Parathyroid adenoma (tissue), 2 donors: ENCODE measurements at regions not wholly inside any gene's neighbourhood (a gene's known extent, or its start where the extent isn't known, plus 50 kb on each side); places are given as distances from the start of the nearest gene placed in this dataset.

Source experiments
- H2AFZ ChIP-seq: fragments of 300-600 bp; sonication (generic); one replicate; pipeline ENCODE4 v1.7.0; 2017; ENCODE audit warnings: antibody characterized with exemption, mild to moderate bottlenecking
- H3K27ac ChIP-seq: fragments of 300-600 bp; sonication (generic); one replicate; pipeline ENCODE4 v1.7.0; 2017
- H3K27me3 ChIP-seq: fragments of 300-600 bp; sonication (generic); one replicate; pipeline ENCODE4 v1.7.0; 2017; ENCODE audit warnings: low read length; ENCODE audit not compliant: control insufficient read depth, insufficient read depth
- H3K36me3 ChIP-seq: fragments of 300-600 bp; sonication (generic); one replicate; pipeline ENCODE4 v1.7.0; 2017; ENCODE audit warnings: low read length; ENCODE audit not compliant: control insufficient read depth, insufficient read depth
- H3K4me1 ChIP-seq: fragments of 300-600 bp; sonication (generic); one replicate; pipeline ENCODE4 v1.7.0; 2017; ENCODE audit warnings: control low read depth
- H3K4me2 ChIP-seq: fragments of 300-600 bp; sonication (generic); one replicate; pipeline ENCODE4 v1.7.0; 2017; ENCODE audit warnings: low read length
- H3K4me3 ChIP-seq: fragments of 300-600 bp; sonication (generic); one replicate; pipeline ENCODE4 v1.7.0; 2017; ENCODE audit warnings: low read depth, low read length
- H3K79me2 ChIP-seq: fragments of 300-600 bp; sonication (generic); one replicate; pipeline ENCODE4 v1.7.0; 2017; ENCODE audit warnings: control low read depth
- H3K9ac ChIP-seq: fragments of 300-600 bp; sonication (generic); one replicate; pipeline ENCODE4 v1.7.0; 2017; ENCODE audit warnings: mild to moderate bottlenecking
- H3K9me3 ChIP-seq: fragments of 300-600 bp; sonication (generic); one replicate; pipeline ENCODE4 v1.7.0; 2017; ENCODE audit warnings: low read length; ENCODE audit not compliant: control insufficient read depth
- TF ChIP-seq, protein P1 (sequence below): fragments of 300-600 bp; sonication (generic); IDR thresholded peaks from one replicate; pipeline ENCODE4 v1.7.0; 2017; ENCODE audit warnings: antibody characterized with exemption, mild to moderate bottlenecking
- donor health status: primary hyperparathyroidism.

DNA sequence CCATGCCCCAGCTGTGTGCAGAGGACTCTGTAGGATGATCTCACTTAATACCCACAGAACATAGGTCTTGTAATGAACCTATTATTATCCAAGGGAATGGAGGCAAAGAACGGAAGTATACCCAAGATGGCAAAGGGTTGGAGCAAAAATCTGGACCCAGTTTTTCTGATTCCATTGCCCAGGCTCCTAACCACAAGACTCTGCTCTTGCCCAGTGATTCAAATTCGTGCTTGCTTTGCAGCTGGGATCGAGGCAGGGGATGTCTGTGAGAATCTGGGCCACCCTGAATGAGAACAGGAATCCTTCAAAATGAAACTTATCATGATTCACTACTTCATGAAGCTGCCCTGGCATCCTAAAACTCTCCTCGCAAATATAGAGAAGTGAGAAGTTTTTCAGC is 97.5 kb upstream of the KCNJ6 start:
- Histone ChIP-seq H3K4me3 (no peak overlapping the region), H2AFZ (no peak overlapping the region)
- TF ChIP-seq, protein P1, sequence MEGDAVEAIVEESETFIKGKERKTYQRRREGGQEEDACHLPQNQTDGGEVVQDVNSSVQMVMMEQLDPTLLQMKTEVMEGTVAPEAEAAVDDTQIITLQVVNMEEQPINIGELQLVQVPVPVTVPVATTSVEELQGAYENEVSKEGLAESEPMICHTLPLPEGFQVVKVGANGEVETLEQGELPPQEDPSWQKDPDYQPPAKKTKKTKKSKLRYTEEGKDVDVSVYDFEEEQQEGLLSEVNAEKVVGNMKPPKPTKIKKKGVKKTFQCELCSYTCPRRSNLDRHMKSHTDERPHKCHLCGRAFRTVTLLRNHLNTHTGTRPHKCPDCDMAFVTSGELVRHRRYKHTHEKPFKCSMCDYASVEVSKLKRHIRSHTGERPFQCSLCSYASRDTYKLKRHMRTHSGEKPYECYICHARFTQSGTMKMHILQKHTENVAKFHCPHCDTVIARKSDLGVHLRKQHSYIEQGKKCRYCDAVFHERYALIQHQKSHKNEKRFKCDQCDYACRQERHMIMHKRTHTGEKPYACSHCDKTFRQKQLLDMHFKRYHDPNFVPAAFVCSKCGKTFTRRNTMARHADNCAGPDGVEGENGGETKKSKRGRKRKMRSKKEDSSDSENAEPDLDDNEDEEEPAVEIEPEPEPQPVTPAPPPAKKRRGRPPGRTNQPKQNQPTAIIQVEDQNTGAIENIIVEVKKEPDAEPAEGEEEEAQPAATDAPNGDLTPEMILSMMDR, result no peak

GRCh38 chr21:38014298-38014697 is 98.0 kb upstream of the KCNJ6 start:
- no peaks in the 10 kb centered on the region for H3K27me3 ChIP-seq
- H3K9ac ChIP-seq, result no peak overlapping the region
- H3K4me1 ChIP-seq, result no peaks in the 10 kb centered on the region
- no peak overlapping the region for H3K4me3 ChIP-seq
- H2AFZ ChIP-seq, result no peak overlapping the region
- H3K27ac ChIP-seq, result no peak overlapping the region
- TF ChIP-seq, protein P1, result no peak
- H3K36me3 ChIP-seq, result no peaks in the 10 kb centered on the region
- H3K79me2 ChIP-seq, result no peaks in the 10 kb centered on the region
- no peak overlapping the region for H3K4me2 ChIP-seq
- no peaks in the 10 kb centered on the region for H3K9me3 ChIP-seq

More for the DNA sequence above, 97.5 kb upstream of the KCNJ6 start:
- no peaks in the 10 kb centered on the region for H3K27me3 ChIP-seq
- H3K4me2 ChIP-seq, result no peak overlapping the region
- H3K4me1 ChIP-seq, result no peaks in the 10 kb centered on the region
- no peak overlapping the region for H3K9ac ChIP-seq
- H3K36me3 ChIP-seq, result no peaks in the 10 kb centered on the region
- H3K9me3 ChIP-seq, result no peaks in the 10 kb centered on the region
- H3K79me2 ChIP-seq, result no peaks in the 10 kb centered on the region
- no peak overlapping the region for H3K27ac ChIP-seq

DNA sequence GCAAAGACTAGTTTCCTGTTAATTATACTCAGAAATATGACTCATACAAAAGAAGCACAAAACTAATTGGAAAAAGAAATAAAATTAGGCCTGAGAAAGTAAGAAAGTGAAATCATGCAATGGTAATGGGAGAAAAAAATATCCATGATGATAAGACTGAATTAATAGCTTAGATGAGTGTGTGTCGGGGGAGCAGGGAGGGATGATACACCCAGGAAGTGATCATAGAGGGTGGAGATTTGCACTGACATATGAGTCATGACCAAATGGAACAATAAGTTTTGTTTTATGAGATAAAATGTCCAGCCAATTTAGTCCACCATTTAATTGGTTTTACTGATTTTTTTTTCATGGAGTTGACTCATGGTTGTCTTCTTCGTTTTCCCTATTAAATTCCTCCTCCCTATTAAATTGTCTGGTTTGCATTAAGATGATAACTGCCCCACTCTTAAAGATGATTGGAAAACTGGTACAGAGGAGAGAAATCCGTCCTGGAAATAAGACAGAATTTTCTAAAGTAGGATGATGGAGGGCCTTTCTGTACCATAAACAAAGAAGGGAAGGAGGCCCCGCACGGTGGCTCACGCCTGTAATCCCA is 111.7 kb upstream of the KCNJ6 start:
- no peaks in the 10 kb centered on the region for H3K27me3 ChIP-seq
- H3K4me2 ChIP-seq, result no peak overlapping the region
- no peak overlapping the region for H3K9ac ChIP-seq
- no peak overlapping the region for H3K27ac ChIP-seq
- no peaks in the 10 kb centered on the region for H3K4me1 ChIP-seq
- H3K4me3 ChIP-seq, result no peak overlapping the region
- TF ChIP-seq, protein P1, result no peak
- H3K79me2 ChIP-seq, result no peaks in the 10 kb centered on the region
- no peaks in the 10 kb centered on the region for H3K9me3 ChIP-seq
- H2AFZ ChIP-seq, result no peak overlapping the region
- H3K36me3 ChIP-seq, result no peaks in the 10 kb centered on the region

GRCh38 chr21:38032082-38032801 is 116.0 kb upstream of the KCNJ6 start:
- Histone ChIP-seq H3K27ac (no peak overlapping the region), H3K9me3 (no peaks in the 10 kb centered on the region), H2AFZ (no peak overlapping the region), H3K79me2 (no peaks in the 10 kb centered on the region), H3K36me3 (no peaks in the 10 kb centered on the region), H3K4me3 (no peak overlapping the region), H3K4me2 (no peak overlapping the region), H3K9ac (no peak overlapping the region), H3K27me3 (no peaks in the 10 kb centered on the region), H3K4me1 (no peaks in the 10 kb centered on the region)
- TF ChIP-seq, protein P1, result no peak

DNA sequence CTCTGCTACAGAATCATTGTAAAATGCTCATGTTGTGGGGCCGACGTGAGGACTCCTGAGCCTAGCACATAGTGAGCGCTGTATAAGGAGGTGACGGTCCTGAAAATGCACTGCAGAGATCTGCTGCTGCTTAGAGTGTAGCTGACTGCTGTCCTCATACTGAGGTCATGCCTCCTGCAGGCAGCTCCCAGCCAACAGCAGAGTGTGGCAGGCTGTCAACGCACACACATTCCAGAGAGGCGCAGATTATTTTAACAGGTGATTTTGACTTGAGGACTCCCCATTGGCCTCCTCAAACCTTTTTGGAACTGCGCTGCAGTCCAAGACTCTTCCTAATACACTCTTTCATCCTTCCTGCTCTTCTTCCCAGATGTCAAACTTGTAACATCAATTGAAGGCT is 119.8 kb upstream of the KCNJ6 start:
- H3K9me3 ChIP-seq, result no peaks in the 10 kb centered on the region
- TF ChIP-seq, protein P1, result no peak
- H3K4me1 ChIP-seq, result no peaks in the 10 kb centered on the region
- H3K36me3 ChIP-seq, result no peaks in the 10 kb centered on the region
- H3K27ac ChIP-seq, result no peak overlapping the region
- H2AFZ ChIP-seq, result no peak overlapping the region
- H3K27me3 ChIP-seq, result no peaks in the 10 kb centered on the region
- no peak overlapping the region for H3K9ac ChIP-seq
- no peaks in the 10 kb centered on the region for H3K79me2 ChIP-seq
- H3K4me3 ChIP-seq, result no peak overlapping the region
- no peak overlapping the region for H3K4me2 ChIP-seq
